ENCODE measurements at regions not wholly inside any gene's neighbourhood (a gene's known extent, or its start where the extent isn't known, plus 50 kb on each side); places are given as distances from the start of the nearest gene placed in this dataset.

- peaks cover 13% of the 10 kb centered on the region for H3K4me1 ChIP-seq (ENCODE audit: insufficient read depth, poor library complexity, severe bottlenecking)
- H3K9me3 ChIP-seq (ENCODE audit: severe bottlenecking): no peaks in the 10 kb centered on the region
- TF ChIP-seq CTCF (IDR thresholded peaks at IDR 0.05; ENCODE audit: poor library complexity, severe bottlenecking): no peak
- H3K36me3 ChIP-seq (ENCODE audit: low read depth): no peaks in the 10 kb centered on the region
- no peak overlapping the region for H3K27ac ChIP-seq (ENCODE audit: poor library complexity, severe bottlenecking)
- no peaks in the 10 kb centered on the region for H3K27me3 ChIP-seq (ENCODE audit: insufficient read depth, poor library complexity, severe bottlenecking)
- ATAC-seq (ENCODE audit: low read depth) (no peak), DNase-seq (ENCODE audit: low spot score) (no peak)
- H3K4me3 ChIP-seq (ENCODE audit: severe bottlenecking): no peak overlapping the region
These were observed 311.9 kb downstream of the BCL11B start for GRCh38 chr14:98959958-98960616.

DNA sequence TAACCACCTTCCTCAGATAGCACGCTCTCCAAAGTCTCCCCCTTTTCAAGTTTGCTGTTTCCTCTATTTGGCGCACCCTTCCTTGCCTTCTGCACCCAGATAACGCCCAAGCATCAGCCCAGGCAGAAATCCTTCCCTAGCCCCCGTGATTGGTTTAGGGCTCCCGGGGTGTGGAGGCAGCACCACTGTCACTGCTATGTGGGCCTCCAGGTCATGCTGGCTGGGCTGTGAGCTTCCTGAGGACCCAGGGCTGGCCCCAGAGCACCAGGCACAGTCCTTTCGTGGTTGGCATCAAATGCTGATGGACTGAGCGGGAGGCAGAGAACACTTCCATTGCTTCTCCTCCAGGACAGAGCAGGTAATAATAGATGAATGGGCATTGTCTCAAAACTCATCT lies 311.4 kb downstream of the BCL11B start:
- no peak for TF ChIP-seq CTCF (IDR thresholded peaks at IDR 0.05; ENCODE audit: poor library complexity, severe bottlenecking)
- DNase-seq (ENCODE audit: low spot score) (no peak), ATAC-seq (ENCODE audit: low read depth) (no peak)
- H3K36me3 ChIP-seq (ENCODE audit: low read depth): no peaks in the 10 kb centered on the region
- no peaks in the 10 kb centered on the region for H3K9me3 ChIP-seq (ENCODE audit: severe bottlenecking)
- no peak overlapping the region for H3K4me3 ChIP-seq (ENCODE audit: severe bottlenecking)
- no peaks in the 10 kb centered on the region for H3K27me3 ChIP-seq (ENCODE audit: insufficient read depth, poor library complexity, severe bottlenecking)
- H3K27ac ChIP-seq (ENCODE audit: poor library complexity, severe bottlenecking): no peak overlapping the region
- peaks cover 13% of the 10 kb centered on the region for H3K4me1 ChIP-seq (ENCODE audit: insufficient read depth, poor library complexity, severe bottlenecking)

GRCh38 chr14:98961191-98961590 lies 310.8 kb downstream of the BCL11B start:
- ATAC-seq (ENCODE audit: low read depth): no peak

GRCh38 chr14:98962118-98962517 lies 309.9 kb downstream of the BCL11B start:
- DNase-seq (ENCODE audit: low spot score) (no peak), ATAC-seq (ENCODE audit: low read depth) (no peak)
- Histone ChIP-seq H3K27ac (ENCODE audit: poor library complexity, severe bottlenecking) (no peak overlapping the region), H3K4me3 (ENCODE audit: severe bottlenecking) (no peak overlapping the region), H3K36me3 (ENCODE audit: low read depth) (no peaks in the 10 kb centered on the region), H3K9me3 (ENCODE audit: severe bottlenecking) (no peaks in the 10 kb centered on the region), H3K27me3 (ENCODE audit: insufficient read depth, poor library complexity, severe bottlenecking) (no peaks in the 10 kb centered on the region), H3K4me1 (ENCODE audit: insufficient read depth, poor library complexity, severe bottlenecking) (peaks cover 8% of the 10 kb centered on the region)
- no peak for TF ChIP-seq CTCF (IDR thresholded peaks at IDR 0.05; ENCODE audit: poor library complexity, severe bottlenecking)

More at GRCh38 chr14:98961191-98961590, 310.8 kb downstream of the BCL11B start:
- H3K36me3 ChIP-seq (ENCODE audit: low read depth): no peaks in the 10 kb centered on the region
- no peaks in the 10 kb centered on the region for H3K27me3 ChIP-seq (ENCODE audit: insufficient read depth, poor library complexity, severe bottlenecking)
- H3K4me3 ChIP-seq (ENCODE audit: severe bottlenecking): no peak overlapping the region
- H3K27ac ChIP-seq (ENCODE audit: poor library complexity, severe bottlenecking): no peak overlapping the region
- DNase-seq (ENCODE audit: low spot score): no peak
- no peaks in the 10 kb centered on the region for H3K9me3 ChIP-seq (ENCODE audit: severe bottlenecking)
- H3K4me1 ChIP-seq (ENCODE audit: insufficient read depth, poor library complexity, severe bottlenecking): peaks cover 13% of the 10 kb centered on the region
- no peak for TF ChIP-seq CTCF (IDR thresholded peaks at IDR 0.05; ENCODE audit: poor library complexity, severe bottlenecking)

DNA sequence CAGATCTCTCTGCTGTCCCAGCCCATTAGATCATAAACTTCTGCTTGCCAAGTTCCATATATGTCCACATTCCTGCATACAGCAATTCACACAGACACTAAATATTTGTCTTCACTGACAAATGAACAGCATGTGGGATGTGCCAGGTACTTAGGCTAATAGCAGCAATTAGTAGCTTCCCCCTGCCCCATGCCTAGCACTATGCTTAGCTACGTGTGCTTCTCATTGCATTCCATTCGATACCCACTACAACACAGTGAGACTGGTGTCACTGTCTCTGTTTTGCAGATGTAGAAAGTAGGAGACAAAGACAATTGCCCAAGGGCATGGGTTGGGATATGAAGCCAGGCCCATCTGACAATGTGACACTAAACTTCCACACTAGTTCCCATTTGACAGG lies 308.4 kb downstream of the BCL11B start:
- Histone ChIP-seq H3K4me1 (ENCODE audit: insufficient read depth, poor library complexity, severe bottlenecking) (no peaks in the 10 kb centered on the region), H3K9me3 (ENCODE audit: severe bottlenecking) (no peaks in the 10 kb centered on the region), H3K36me3 (ENCODE audit: low read depth) (no peaks in the 10 kb centered on the region), H3K4me3 (ENCODE audit: severe bottlenecking) (no peak overlapping the region), H3K27ac (ENCODE audit: poor library complexity, severe bottlenecking) (no peak overlapping the region), H3K27me3 (ENCODE audit: insufficient read depth, poor library complexity, severe bottlenecking) (no peaks in the 10 kb centered on the region)
- DNase-seq (ENCODE audit: low spot score) (no peak), ATAC-seq (ENCODE audit: low read depth) (peak; percentile 13; the same call in 1 of the 3 replicates)
- TF ChIP-seq CTCF (IDR thresholded peaks at IDR 0.05; ENCODE audit: poor library complexity, severe bottlenecking): no peak

Data from RWPE2 (cell line).